HPDE6-E6E7 (cell line): ENCODE measurements at regions not wholly inside any gene's neighbourhood (a gene's known extent, or its start where the extent isn't known, plus 50 kb on each side); places are given as distances from the start of the nearest gene placed in this dataset.

Experiments
- DNase-seq: peaks from one replicate; pipeline ENCODE4 v3.0.0; 2011; ENCODE audit warnings: missing footprints; ENCODE audit errors: extremely low spot score

GRCh38 chr6:4379958-4380357 is 244.6 kb upstream of the ECI2 start:
- DNase-seq, result no peak

- DNase-seq, result no peak
Measured at GRCh38 chr6:4378319-4378996, 243.1 kb upstream of the ECI2 start.

DNA sequence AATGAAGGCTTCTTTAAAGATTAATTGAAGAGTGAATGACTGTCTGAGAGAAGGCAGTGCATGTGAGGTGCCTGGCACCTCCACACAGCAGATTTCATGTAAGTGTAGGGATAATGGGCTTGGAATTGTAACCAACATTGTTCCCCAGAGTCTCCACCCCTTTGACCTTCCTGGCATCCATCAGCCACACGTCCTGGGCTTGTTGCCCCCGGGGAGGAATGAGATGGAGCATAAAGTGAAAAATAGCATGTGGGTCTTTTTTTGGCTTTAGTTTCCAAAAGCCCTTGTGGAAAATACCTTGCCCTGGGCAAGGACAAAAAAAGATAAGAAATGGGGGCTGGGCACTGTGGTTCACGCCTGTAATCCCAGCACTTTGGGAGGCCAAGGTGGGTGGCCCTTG is 242.2 kb upstream of the ECI2 start:
- DNase-seq, result no peak

- no peak for DNase-seq
Measured at GRCh38 chr6:4374216-4374615, 238.8 kb upstream of the ECI2 start.

DNA sequence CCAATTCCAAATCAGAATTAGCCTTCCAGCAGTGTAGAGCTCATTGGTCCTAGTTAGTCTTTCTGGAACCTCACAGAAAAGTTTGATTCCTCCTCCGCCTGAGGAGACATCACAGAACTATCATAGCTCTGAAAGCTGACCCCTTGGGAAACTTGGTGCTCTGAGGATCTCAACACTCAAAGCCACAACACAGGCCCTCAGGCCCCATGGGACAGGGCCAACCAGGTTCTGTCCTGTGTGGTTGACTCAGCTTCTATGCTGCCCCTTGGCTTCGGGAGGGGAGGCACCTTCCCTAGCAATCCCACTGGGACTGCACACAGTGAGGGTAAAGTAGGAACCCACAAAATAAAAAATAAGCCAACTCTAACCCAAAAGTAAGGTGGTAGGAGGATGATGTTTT is 237.5 kb upstream of the ECI2 start:
- DNase-seq, result no peak

DNA sequence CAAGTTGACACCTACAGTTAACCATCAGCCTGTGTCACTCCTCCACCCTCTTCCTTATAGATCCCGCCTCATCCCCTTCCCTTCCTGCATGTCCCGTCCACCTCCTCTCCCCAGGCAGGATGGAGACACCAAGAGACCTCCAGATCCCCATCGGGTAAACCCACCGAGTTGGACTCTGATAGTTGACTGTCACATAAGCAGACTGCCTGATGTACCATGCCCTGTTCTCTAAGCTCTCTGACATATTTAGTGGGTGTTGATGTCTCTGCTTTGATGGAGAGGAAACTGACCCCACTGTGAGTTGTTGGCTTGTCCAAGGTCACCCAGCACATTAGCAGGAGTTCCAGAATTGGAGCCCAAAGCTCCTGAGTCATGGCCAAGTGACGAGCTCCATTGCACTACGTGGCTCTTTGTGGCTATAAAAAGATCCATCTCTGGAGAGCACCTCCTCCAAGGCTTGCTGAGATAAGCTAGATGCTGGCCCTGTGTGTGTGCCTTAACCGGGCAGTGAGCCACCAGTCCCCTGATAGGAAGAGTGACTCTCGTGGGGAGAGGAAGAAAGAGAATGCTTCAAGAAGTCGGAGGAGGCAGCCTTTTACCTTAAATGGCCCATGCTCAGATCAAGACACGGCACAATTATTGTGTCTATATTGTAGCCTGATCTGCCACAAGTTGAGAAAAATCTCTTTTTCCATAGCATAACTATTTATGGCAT is 236.0 kb upstream of the ECI2 start:
- no peak for DNase-seq

- peak; percentile 86 for DNase-seq
Measured at GRCh38 chr6:4370066-4370465, 234.7 kb upstream of the ECI2 start.

DNA sequence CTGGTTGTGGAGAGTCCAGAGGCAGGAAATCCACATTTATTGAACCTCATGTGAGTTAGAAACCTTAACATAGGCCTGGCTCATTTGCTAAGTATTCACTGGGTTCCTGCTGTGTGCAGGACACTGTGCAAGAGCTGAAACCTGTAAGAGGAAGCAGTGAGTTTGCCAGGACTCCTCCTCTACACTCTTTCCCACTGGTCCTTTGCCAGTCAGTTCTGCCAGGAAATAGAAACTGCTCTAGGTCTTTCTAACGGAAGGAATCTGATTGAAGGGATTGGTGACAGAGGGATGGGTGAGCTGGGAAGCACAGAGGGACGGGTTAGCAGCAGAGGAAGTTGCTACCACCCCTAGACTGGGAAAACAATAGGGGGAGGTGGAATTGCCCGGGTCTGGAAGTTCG is 234.2 kb upstream of the ECI2 start:
- DNase-seq, result no peak

DNA sequence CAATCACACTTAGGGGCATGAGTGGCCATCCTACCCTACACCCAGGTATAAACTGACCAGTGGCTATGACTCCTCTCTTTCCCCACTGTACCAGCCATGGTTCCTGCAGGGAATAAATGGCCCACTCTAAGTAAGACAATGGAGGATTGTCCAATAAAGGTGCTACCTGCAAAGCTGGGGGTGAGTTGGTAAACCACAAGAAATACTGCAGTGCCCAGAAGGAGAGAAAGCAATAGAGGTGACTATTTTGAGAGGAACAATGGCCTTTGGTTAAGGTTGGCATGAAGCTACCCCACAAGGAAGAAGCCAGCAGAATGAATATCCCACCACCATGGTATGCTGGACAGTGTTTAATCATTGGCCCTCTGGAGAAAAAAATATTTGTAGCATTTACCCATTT is 233.3 kb upstream of the ECI2 start:
- no peak for DNase-seq

DNA sequence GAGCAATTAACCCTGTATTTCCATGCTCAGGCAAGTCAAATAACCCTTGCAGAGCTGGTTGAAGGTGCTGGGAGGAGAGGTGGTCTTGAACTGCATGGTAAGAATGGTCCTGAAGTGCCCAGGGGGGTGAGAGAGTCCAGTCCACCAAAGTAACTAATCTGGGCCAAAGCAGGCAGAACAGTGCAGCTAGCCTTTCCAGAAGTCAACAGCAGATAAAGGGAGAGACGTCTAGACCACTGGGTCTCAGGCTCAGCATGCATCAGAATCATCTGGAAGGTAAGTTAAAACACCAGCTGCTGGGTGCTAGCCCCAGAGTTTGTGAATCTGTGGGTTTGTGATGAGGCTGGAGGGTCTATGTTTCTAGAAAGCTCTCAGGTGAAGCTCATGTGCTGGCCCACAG is 232.3 kb upstream of the ECI2 start:
- no peak for DNase-seq

- DNase-seq, result no peak
Measured at GRCh38 chr6:4366635-4367395, 231.4 kb upstream of the ECI2 start.

DNA sequence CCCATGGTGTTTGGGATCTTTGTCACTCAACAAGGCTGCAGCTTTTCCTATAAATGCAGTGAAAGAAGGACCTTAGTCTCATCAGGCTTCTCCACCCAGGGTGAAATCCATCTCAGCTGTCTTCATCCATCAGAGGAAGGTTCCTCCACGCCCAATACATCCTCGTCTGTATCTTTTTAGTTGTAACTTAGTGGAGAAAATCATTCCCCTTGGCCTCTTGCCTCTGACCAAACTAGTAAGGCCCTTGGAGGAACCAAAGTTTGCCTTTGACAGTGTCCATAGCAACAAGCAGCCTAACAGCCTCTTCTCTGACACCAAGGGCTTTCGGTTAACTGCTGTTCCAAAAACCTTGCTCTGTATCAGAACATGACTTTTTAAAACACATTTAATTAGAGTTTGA is 230.3 kb upstream of the ECI2 start:
- no peak for DNase-seq

- DNase-seq, result no peak
Measured at GRCh38 chr6:4364711-4365110, 229.3 kb upstream of the ECI2 start.

- DNase-seq, result no peak
Measured at GRCh38 chr6:4364172-4364571, 228.8 kb upstream of the ECI2 start.

- no peak for DNase-seq
Measured at GRCh38 chr6:4363656-4364055, 228.3 kb upstream of the ECI2 start.

DNA sequence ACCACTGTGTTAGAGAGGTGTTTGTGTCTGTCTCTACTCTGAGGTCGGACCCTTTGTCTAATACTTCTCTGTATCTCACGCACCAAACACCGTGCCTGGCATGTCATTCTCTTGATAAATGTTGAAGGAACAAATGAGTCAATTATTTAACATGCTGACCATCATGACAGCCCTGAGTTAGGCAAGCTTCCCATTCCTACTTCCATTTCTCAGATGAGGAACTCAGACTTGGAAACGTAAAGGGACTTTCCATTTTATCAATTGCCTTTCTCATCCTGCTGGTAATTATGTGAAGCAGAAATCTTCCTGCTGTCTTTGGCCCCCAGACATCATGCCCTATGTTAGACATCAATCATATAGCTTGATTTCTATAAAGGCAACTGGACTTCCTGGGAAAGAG is 227.0 kb upstream of the ECI2 start:
- no peak for DNase-seq

DNA sequence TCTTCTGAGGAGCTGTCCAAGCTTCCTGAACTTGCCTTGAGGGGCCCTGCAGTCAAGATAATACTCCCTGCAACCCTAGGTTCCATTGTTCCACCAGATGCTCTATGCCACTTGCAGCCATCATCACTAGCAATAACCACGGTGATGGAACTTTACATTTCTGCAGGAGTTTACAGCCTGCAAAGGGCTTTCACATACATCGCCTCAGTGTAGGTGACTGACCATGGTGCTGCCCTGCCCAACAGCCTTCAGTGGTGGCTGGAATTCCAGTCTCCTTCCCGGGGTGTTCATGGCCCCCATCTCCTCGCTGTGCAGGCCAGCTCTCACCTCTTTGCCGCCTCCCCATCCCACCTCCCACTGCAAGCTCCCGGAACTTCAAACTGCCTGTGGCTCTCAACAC is 225.5 kb upstream of the ECI2 start:
- no peak for DNase-seq

GRCh38 chr6:4359108-4359730 is 223.8 kb upstream of the ECI2 start:
- DNase-seq, result no peak

DNA sequence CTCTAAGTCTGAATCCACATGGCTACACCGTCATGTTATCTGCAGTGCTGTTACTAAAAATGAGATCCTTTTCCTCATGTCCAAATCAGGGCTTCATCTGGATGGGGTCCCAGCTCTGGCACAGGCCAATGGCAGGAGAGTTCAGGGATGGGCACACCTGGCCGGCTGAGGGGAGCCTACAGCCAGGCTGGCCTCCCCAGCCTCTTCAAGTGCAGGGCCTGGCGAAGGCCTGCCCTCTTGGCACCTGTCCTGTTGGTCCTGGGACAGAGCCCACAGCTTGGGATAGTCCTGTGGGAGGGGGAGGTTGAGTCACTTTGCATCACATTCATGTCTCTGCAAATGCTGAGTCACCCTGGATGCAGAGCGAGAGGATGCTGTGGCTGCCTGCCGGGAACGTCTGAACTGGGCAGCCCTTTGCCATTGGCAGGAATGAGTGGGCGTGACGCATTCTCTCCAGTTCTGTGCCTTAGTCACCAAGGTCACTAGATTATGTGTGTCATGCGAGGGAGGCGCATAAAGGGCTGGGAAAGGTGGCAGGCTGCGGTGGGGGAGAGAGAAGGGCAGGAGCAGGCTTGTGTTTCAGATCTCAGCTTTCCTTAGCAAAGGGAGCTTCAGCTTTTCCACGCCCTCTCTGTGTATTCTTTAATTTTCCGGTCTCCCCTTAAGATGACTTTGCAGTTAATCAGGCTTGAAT is 223.2 kb upstream of the ECI2 start:
- DNase-seq, result peak; percentile 96

- DNase-seq, result peak; percentile 53
Measured at GRCh38 chr6:4357660-4358152, 222.3 kb upstream of the ECI2 start.

GRCh38 chr6:4356899-4357659 is 221.7 kb upstream of the ECI2 start:
- no peak for DNase-seq
